Uterus (tissue), 2 donors: ENCODE measurements at regions not wholly inside any gene's neighbourhood (a gene's known extent, or its start where the extent isn't known, plus 50 kb on each side); places are given as distances from the start of the nearest gene placed in this dataset.

ENCODE experiments used
- POLR2A ChIP-seq, 2 donors: fragments of 450-650 bp; IDR thresholded peaks; one replicate each; pipeline ENCODE4 v1.6.1; 2016; ENCODE audit warnings: antibody characterized with exemption in 2 of 2, mild to moderate bottlenecking in 1 of 2, moderate library complexity in 1 of 2
- TF ChIP-seq, protein P1 (sequence below), 4 experiments: fragments of 200-600 bp in 2 of 4; fragments of 450-650 bp in 2 of 4; sonication (generic) in 2 of 4; IDR thresholded peaks; one replicate each; pipeline ENCODE4 v1.5.1; 2016 to 2019; ENCODE audit warnings: antibody characterized with exemption in 4 of 4, mild to moderate bottlenecking in 2 of 4, moderate library complexity in 1 of 4

DNA sequence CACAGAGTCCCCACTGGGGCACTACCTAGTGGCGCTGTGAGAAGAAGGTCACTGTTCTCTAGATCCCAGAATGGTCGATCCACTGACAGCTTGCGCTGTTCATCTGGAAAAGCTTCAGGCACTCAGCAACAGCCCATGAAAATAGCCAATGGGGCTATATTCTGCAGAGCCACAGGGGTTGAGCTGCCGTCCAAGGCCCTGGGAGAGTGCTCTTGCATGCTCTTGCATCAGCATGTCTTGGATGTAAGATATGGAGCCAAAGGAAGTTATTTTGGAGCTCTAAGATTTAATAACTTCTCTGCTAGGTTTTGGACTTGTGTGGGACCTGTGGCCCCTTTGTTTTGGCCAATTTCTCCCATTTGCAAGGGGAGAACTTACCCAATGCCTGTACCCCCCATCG, 164.7 kb upstream of the HNMT start:
- TF ChIP-seq, protein P1, sequence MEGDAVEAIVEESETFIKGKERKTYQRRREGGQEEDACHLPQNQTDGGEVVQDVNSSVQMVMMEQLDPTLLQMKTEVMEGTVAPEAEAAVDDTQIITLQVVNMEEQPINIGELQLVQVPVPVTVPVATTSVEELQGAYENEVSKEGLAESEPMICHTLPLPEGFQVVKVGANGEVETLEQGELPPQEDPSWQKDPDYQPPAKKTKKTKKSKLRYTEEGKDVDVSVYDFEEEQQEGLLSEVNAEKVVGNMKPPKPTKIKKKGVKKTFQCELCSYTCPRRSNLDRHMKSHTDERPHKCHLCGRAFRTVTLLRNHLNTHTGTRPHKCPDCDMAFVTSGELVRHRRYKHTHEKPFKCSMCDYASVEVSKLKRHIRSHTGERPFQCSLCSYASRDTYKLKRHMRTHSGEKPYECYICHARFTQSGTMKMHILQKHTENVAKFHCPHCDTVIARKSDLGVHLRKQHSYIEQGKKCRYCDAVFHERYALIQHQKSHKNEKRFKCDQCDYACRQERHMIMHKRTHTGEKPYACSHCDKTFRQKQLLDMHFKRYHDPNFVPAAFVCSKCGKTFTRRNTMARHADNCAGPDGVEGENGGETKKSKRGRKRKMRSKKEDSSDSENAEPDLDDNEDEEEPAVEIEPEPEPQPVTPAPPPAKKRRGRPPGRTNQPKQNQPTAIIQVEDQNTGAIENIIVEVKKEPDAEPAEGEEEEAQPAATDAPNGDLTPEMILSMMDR (IDR thresholded peaks at IDR 0.05) = no peak
- TF ChIP-seq POLR2A (IDR thresholded peaks at IDR 0.05) = no peak
